ENCODE measurements at regions not wholly inside any gene's neighbourhood (a gene's known extent, or its start where the extent isn't known, plus 50 kb on each side); places are given as distances from the start of the nearest gene placed in this dataset.

DNA sequence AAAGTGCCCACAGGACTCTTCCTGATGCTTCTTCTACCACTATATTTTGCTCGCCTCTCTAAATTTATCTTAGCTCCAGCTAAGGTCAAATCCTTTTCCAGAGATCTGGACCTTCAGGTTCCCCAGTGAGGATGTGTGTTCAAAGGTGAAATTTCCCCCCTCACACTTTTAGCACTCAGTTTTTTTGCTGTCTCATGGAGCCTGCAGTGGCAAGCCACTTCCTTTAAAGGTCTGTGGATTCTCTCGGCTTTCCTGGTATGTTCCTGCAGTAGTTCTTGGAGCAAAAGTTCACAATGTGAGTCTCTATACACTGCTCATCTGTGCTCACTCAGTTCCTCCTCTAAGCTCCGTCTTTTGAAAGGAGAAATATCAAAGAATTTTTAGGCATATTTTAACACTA lies 181.4 kb downstream of the LURAP1L start (continued):
- TF ChIP-seq OSR1 (CRISPR knock-in tag; IDR thresholded peaks at IDR 0.05), result no peak

DNA sequence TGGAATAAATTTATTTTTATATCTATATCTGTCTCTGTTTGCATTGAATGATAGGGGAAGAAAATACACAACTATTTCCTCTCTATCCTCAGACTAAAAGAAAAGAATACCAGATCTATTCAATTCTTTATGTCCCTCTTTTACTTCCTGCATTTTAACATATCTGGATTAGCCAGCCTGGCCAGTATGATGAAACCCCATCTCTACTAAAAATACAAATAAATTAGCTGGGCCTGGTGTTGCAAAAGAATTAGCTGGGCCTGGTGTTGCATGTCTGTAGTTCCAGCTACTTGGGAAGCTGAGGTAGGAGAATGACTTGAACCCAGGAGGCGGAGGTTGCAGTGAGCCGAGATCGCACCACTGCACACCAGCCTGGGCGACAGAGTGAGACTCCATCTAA lies 182.0 kb downstream of the LURAP1L start:
- TF ChIP-seq SNAI2 (CRISPR knock-in tag; IDR thresholded peaks at IDR 0.05) (no peak), OSR1 (CRISPR knock-in tag; IDR thresholded peaks at IDR 0.05) (no peak), ZNF565 (CRISPR knock-in tag; conservative IDR thresholded peaks at IDR 0.05; ENCODE audit: low read depth) (no peak), GLIS3 (CRISPR knock-in tag; IDR thresholded peaks at IDR 0.05) (no peak), ZFP30 (CRISPR knock-in tag; IDR thresholded peaks at IDR 0.05) (no peak), PPARA (CRISPR knock-in tag; IDR thresholded peaks at IDR 0.05; ENCODE audit: borderline replicate concordance) (no peak), CSDC2 (CRISPR knock-in tag; IDR thresholded peaks at IDR 0.05) (no peak), ESRRG (CRISPR knock-in tag; IDR thresholded peaks at IDR 0.05) (no peak), ZNF70 (CRISPR knock-in tag; IDR thresholded peaks at IDR 0.05) (no peak)
- TF ChIP-seq, protein P1, sequence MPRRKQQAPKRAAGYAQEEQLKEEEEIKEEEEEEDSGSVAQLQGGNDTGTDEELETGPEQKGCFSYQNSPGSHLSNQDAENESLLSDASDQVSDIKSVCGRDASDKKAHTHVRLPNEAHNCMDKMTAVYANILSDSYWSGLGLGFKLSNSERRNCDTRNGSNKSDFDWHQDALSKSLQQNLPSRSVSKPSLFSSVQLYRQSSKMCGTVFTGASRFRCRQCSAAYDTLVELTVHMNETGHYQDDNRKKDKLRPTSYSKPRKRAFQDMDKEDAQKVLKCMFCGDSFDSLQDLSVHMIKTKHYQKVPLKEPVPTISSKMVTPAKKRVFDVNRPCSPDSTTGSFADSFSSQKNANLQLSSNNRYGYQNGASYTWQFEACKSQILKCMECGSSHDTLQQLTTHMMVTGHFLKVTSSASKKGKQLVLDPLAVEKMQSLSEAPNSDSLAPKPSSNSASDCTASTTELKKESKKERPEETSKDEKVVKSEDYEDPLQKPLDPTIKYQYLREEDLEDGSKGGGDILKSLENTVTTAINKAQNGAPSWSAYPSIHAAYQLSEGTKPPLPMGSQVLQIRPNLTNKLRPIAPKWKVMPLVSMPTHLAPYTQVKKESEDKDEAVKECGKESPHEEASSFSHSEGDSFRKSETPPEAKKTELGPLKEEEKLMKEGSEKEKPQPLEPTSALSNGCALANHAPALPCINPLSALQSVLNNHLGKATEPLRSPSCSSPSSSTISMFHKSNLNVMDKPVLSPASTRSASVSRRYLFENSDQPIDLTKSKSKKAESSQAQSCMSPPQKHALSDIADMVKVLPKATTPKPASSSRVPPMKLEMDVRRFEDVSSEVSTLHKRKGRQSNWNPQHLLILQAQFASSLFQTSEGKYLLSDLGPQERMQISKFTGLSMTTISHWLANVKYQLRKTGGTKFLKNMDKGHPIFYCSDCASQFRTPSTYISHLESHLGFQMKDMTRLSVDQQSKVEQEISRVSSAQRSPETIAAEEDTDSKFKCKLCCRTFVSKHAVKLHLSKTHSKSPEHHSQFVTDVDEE (CRISPR knock-in tag; IDR thresholded peaks at IDR 0.05), result no peak
- TF ChIP-seq, protein P2, sequence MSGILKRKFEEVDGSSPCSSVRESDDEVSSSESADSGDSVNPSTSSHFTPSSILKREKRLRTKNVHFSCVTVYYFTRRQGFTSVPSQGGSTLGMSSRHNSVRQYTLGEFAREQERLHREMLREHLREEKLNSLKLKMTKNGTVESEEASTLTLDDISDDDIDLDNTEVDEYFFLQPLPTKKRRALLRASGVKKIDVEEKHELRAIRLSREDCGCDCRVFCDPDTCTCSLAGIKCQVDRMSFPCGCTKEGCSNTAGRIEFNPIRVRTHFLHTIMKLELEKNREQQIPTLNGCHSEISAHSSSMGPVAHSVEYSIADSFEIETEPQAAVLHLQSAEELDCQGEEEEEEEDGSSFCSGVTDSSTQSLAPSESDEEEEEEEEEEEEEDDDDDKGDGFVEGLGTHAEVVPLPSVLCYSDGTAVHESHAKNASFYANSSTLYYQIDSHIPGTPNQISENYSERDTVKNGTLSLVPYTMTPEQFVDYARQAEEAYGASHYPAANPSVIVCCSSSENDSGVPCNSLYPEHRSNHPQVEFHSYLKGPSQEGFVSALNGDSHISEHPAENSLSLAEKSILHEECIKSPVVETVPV (CRISPR knock-in tag; IDR thresholded peaks at IDR 0.05), result no peak
- TF ChIP-seq, protein P3, sequence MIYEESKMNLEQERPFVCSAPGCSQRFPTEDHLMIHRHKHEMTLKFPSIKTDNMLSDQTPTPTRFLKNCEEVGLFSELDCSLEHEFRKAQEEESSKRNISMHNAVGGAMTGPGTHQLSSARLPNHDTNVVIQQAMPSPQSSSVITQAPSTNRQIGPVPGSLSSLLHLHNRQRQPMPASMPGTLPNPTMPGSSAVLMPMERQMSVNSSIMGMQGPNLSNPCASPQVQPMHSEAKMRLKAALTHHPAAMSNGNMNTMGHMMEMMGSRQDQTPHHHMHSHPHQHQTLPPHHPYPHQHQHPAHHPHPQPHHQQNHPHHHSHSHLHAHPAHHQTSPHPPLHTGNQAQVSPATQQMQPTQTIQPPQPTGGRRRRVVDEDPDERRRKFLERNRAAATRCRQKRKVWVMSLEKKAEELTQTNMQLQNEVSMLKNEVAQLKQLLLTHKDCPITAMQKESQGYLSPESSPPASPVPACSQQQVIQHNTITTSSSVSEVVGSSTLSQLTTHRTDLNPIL (CRISPR knock-in tag; IDR thresholded peaks at IDR 0.05; ENCODE audit: low read depth), result no peak
- TF ChIP-seq, protein P4, sequence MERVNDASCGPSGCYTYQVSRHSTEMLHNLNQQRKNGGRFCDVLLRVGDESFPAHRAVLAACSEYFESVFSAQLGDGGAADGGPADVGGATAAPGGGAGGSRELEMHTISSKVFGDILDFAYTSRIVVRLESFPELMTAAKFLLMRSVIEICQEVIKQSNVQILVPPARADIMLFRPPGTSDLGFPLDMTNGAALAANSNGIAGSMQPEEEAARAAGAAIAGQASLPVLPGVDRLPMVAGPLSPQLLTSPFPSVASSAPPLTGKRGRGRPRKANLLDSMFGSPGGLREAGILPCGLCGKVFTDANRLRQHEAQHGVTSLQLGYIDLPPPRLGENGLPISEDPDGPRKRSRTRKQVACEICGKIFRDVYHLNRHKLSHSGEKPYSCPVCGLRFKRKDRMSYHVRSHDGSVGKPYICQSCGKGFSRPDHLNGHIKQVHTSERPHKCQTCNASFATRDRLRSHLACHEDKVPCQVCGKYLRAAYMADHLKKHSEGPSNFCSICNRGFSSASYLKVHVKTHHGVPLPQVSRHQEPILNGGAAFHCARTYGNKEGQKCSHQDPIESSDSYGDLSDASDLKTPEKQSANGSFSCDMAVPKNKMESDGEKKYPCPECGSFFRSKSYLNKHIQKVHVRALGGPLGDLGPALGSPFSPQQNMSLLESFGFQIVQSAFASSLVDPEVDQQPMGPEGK (CRISPR knock-in tag; IDR thresholded peaks at IDR 0.05; ENCODE audit: borderline replicate concordance), result no peak
- no peak for ATAC-seq

DNA sequence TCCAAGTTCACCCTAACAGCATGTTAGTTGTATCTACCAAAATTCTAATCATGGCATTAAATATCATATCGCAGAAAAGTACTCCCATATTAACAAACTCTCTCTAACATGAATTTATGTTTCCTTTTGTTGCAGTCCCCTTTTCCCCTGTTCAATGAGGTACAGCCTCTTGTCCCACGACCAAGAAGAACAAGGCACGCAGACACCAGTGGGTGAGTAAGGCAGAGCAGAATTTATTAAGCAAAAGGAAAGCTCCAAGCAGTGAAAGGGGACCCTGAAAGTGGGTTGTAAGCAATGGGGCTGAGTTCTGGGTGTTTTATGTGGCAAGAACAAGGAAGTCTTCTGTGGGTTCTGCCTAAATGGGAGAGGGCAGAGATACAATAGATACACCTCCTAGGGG lies 183.5 kb downstream of the LURAP1L start:
- no peak for ATAC-seq

DNA sequence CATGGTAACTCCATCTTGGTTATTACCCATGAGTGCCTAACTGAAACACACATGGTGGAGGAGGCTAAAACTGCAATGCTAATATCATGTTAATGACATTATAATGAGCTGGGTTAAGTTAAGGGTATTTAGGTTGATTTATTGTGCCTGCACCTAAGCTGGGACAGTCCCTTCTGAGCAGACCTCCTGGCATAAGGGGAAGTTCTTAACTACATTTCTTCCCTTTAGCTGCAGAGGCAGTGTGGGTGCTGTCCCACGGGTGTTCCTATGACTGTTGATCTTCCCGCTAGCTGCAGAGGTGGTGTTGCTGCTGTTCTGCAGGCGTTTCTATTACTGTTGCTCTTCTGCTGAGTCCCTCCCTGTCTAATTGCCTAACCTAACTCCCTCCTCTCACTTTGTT lies 183.9 kb downstream of the LURAP1L start:
- ATAC-seq, result no peak
- no peak for TF ChIP-seq ZFP30 (CRISPR knock-in tag; IDR thresholded peaks at IDR 0.05)
- TF ChIP-seq OSR1 (CRISPR knock-in tag; IDR thresholded peaks at IDR 0.05), result no peak
- TF ChIP-seq ESRRG (CRISPR knock-in tag; IDR thresholded peaks at IDR 0.05), result no peak
- TF ChIP-seq, protein P4 (CRISPR knock-in tag; IDR thresholded peaks at IDR 0.05; ENCODE audit: borderline replicate concordance), result no peak
- TF ChIP-seq, protein P1 (CRISPR knock-in tag; IDR thresholded peaks at IDR 0.05), result no peak
- no peak for TF ChIP-seq ZNF8 (CRISPR knock-in tag; IDR thresholded peaks at IDR 0.05)
- no peak for TF ChIP-seq TOX (CRISPR knock-in tag; IDR thresholded peaks at IDR 0.05; ENCODE audit: borderline replicate concordance)
- TF ChIP-seq SNAI2 (CRISPR knock-in tag; IDR thresholded peaks at IDR 0.05), result no peak
- no peak for TF ChIP-seq ZNF70 (CRISPR knock-in tag; IDR thresholded peaks at IDR 0.05)
- TF ChIP-seq, protein P5, sequence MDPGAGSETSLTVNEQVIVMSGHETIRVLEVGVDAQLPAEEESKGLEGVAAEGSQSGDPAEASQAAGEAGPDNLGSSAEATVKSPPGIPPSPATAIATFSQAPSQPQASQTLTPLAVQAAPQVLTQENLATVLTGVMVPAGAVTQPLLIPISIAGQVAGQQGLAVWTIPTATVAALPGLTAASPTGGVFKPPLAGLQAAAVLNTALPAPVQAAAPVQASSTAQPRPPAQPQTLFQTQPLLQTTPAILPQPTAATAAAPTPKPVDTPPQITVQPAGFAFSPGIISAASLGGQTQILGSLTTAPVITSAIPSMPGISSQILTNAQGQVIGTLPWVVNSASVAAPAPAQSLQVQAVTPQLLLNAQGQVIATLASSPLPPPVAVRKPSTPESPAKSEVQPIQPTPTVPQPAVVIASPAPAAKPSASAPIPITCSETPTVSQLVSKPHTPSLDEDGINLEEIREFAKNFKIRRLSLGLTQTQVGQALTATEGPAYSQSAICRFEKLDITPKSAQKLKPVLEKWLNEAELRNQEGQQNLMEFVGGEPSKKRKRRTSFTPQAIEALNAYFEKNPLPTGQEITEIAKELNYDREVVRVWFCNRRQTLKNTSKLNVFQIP (CRISPR knock-in tag; IDR thresholded peaks at IDR 0.05; ENCODE audit: borderline replicate concordance, low read depth), result no peak
- no peak for TF ChIP-seq GLIS3 (CRISPR knock-in tag; IDR thresholded peaks at IDR 0.05)
- TF ChIP-seq TCF4 (CRISPR knock-in tag; IDR thresholded peaks at IDR 0.05; ENCODE audit: borderline replicate concordance), result no peak

More for the DNA sequence above, 183.5 kb downstream of the LURAP1L start:
- TF ChIP-seq ZNF70 (CRISPR knock-in tag; IDR thresholded peaks at IDR 0.05), result no peak
- TF ChIP-seq ZC3H10 (CRISPR knock-in tag; IDR thresholded peaks at IDR 0.05), result no peak
- TF ChIP-seq, protein P5 (CRISPR knock-in tag; IDR thresholded peaks at IDR 0.05; ENCODE audit: borderline replicate concordance, low read depth), result no peak
- no peak for TF ChIP-seq ZFP30 (CRISPR knock-in tag; IDR thresholded peaks at IDR 0.05)
- TF ChIP-seq OSR1 (CRISPR knock-in tag; IDR thresholded peaks at IDR 0.05), result no peak
